ENCODE measurements at regions not wholly inside any gene's neighbourhood (a gene's known extent, or its start where the extent isn't known, plus 50 kb on each side); places are given as distances from the start of the nearest gene placed in this dataset.

DNA sequence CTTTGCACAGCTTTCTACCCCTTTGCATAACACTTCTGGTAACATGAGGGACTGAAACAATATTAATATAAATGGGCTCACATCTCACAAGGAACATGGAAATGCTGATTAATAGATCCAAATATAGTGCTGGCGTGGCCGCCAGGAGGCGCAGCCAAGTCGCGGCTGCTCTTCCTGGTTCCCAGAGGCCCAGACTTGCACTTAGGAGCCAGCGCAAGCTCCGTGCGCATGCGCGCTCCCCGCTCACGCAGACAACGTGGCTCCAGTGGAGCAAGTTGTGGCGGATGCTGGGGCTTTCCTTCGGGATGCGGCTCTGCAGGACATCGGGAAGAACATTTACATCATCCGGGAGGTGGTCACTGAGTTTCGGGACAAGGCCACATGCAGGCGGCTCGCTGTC lies 318.3 kb upstream of the SLC7A11 start:
- no peaks in the 10 kb centered on the region for H3K79me2 ChIP-seq (ENCODE audit: low read length)
- ChIA-PET CTCF (no interaction called here), POLR2A (ENCODE audit: unreplicated experiment) (no interaction called here)
- H3K36me3 ChIP-seq (ENCODE audit: low read depth, low read length) = no peaks in the 10 kb centered on the region
- H2AFZ ChIP-seq (ENCODE audit: low read length) = no peak overlapping the region
- TF ChIP-seq EZH2 (IDR thresholded peaks at IDR 0.05; ENCODE audit: low read length, unreplicated experiment) = no peak
- TF ChIP-seq, protein P1, sequence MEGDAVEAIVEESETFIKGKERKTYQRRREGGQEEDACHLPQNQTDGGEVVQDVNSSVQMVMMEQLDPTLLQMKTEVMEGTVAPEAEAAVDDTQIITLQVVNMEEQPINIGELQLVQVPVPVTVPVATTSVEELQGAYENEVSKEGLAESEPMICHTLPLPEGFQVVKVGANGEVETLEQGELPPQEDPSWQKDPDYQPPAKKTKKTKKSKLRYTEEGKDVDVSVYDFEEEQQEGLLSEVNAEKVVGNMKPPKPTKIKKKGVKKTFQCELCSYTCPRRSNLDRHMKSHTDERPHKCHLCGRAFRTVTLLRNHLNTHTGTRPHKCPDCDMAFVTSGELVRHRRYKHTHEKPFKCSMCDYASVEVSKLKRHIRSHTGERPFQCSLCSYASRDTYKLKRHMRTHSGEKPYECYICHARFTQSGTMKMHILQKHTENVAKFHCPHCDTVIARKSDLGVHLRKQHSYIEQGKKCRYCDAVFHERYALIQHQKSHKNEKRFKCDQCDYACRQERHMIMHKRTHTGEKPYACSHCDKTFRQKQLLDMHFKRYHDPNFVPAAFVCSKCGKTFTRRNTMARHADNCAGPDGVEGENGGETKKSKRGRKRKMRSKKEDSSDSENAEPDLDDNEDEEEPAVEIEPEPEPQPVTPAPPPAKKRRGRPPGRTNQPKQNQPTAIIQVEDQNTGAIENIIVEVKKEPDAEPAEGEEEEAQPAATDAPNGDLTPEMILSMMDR (conservative IDR thresholded peaks at IDR 0.05; ENCODE audit: low read depth, low read length) = no peak
- no peak for TF ChIP-seq EZH2phosphoT487 (IDR thresholded peaks at IDR 0.05; ENCODE audit: borderline replicate concordance, low read length)
- H3K4me2 ChIP-seq (ENCODE audit: low read length) = no peak overlapping the region
- H3K27me3 ChIP-seq (ENCODE audit: low read length) = no peaks in the 10 kb centered on the region
- H3K27ac ChIP-seq (ENCODE audit: low read length) = no peak overlapping the region
- BruUV-seq (replicated peaks) = no TSS peak
- H3K9ac ChIP-seq (ENCODE audit: low read length) = no peak overlapping the region
- peaks cover 9% of the 10 kb centered on the region for H3K4me1 ChIP-seq (ENCODE audit: insufficient read depth, low read length)
- H3K9me3 ChIP-seq (ENCODE audit: low read length) = no peaks in the 10 kb centered on the region
- no peaks in the 10 kb centered on the region for H3K9me2 ChIP-seq (replicated peaks; ENCODE audit: low read length)
- ATAC-seq (no peak), DNase-seq (no peak)
- no peaks in the 10 kb centered on the region for H3F3A ChIP-seq (ENCODE audit: low read length, unreplicated experiment)
- no peak overlapping the region for H3K4me3 ChIP-seq (ENCODE audit: low read length)
- intact Hi-C loops (cut with micrococcal nuclease) = no loop called here
- no peaks in the 10 kb centered on the region for H4K20me1 ChIP-seq (ENCODE audit: low read length)

DNA sequence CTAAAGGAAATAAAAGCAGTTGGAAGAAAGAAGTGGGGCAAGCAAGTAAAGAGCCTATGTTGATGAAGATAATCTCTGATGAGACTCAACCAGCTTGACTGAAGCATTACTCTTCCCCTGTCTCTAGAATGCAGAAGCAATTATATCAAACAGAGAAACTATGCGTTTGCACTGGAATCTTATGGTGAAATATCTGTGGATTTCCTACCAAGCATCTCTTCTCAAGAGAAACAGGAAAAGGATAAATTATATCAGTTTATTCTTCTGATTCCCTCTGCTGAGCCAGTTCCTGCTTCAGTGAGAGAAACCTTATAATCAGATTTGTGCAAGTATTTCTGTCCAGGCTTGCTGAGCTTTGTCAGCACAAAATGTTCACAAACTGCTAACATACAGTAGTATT lies 316.7 kb upstream of the SLC7A11 start:
- no peak overlapping the region for H3K4me2 ChIP-seq (ENCODE audit: low read length)
- H3K9me2 ChIP-seq (replicated peaks; ENCODE audit: low read length) = no peaks in the 10 kb centered on the region
- no peak overlapping the region for H2AFZ ChIP-seq (ENCODE audit: low read length)
- no peaks in the 10 kb centered on the region for H3K27me3 ChIP-seq (ENCODE audit: low read length)
- H3K9me3 ChIP-seq (ENCODE audit: low read length) = no peaks in the 10 kb centered on the region
- H4K20me1 ChIP-seq (ENCODE audit: low read length) = no peaks in the 10 kb centered on the region
- POLR2A ChIA-PET (ENCODE audit: unreplicated experiment) = no interaction called here
- H3K27ac ChIP-seq (ENCODE audit: low read length) = no peak overlapping the region
- CTCF ChIA-PET = no interaction called here
- no peak overlapping the region for H3K4me3 ChIP-seq (ENCODE audit: low read length)
- H3K9ac ChIP-seq (ENCODE audit: low read length) = no peak overlapping the region
- H3K4me1 ChIP-seq (ENCODE audit: insufficient read depth, low read length) = peaks cover 9% of the 10 kb centered on the region
- intact Hi-C loops (cut with micrococcal nuclease) = no loop called here
- TF ChIP-seq EZH2 (IDR thresholded peaks at IDR 0.05; ENCODE audit: low read length, unreplicated experiment) (no peak), EZH2phosphoT487 (IDR thresholded peaks at IDR 0.05; ENCODE audit: borderline replicate concordance, low read length) (no peak)
- TF ChIP-seq, protein P1 (conservative IDR thresholded peaks at IDR 0.05; ENCODE audit: low read depth, low read length) = no peak
- no peak for ATAC-seq
- DNase-seq = no peak
- H3K36me3 ChIP-seq (ENCODE audit: low read depth, low read length) = no peaks in the 10 kb centered on the region
- no peaks in the 10 kb centered on the region for H3F3A ChIP-seq (ENCODE audit: low read length, unreplicated experiment)
- BruUV-seq (replicated peaks) = no TSS peak
- no peaks in the 10 kb centered on the region for H3K79me2 ChIP-seq (ENCODE audit: low read length)

DNA sequence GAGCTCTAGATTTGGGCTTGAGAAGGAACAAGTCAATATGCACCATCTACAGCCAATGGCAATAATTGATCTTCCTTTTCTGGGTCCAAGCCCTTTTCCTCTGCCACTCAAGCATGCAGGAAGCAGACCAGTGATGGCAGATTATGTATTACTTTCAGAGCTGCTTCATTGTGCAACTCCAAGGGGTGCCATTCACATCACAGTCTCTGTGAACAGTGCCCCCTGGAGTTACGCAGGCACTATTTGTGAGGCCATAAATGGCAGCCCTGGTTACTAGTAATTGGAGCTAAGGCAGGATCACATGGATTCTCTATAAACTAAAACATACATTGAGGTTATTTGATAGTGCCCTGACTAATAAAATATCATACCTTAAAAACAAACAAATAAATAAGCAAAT lies 313.4 kb upstream of the SLC7A11 start:
- no peak overlapping the region for H3K4me3 ChIP-seq (ENCODE audit: low read length)
- intact Hi-C loops (cut with micrococcal nuclease) = no loop called here
- no TSS peak for BruUV-seq (replicated peaks)

More for the DNA sequence above, 313.4 kb upstream of the SLC7A11 start:
- Histone ChIP-seq H3K27me3 (ENCODE audit: low read length) (no peaks in the 10 kb centered on the region), H3K27ac (ENCODE audit: low read length) (no peak overlapping the region), H3F3A (ENCODE audit: low read length, unreplicated experiment) (no peaks in the 10 kb centered on the region), H3K9me2 (replicated peaks; ENCODE audit: low read length) (no peaks in the 10 kb centered on the region), H3K36me3 (ENCODE audit: low read depth, low read length) (no peaks in the 10 kb centered on the region), H3K9me3 (ENCODE audit: low read length) (no peaks in the 10 kb centered on the region), H4K20me1 (ENCODE audit: low read length) (no peaks in the 10 kb centered on the region), H3K4me1 (ENCODE audit: insufficient read depth, low read length) (no peaks in the 10 kb centered on the region), H3K9ac (ENCODE audit: low read length) (no peak overlapping the region), H2AFZ (ENCODE audit: low read length) (no peak overlapping the region), H3K79me2 (ENCODE audit: low read length) (no peaks in the 10 kb centered on the region), H3K4me2 (ENCODE audit: low read length) (no peak overlapping the region)
- TF ChIP-seq EZH2 (IDR thresholded peaks at IDR 0.05; ENCODE audit: low read length, unreplicated experiment) = no peak
- no peak for TF ChIP-seq EZH2phosphoT487 (IDR thresholded peaks at IDR 0.05; ENCODE audit: borderline replicate concordance, low read length)
- TF ChIP-seq, protein P1 (conservative IDR thresholded peaks at IDR 0.05; ENCODE audit: low read depth, low read length) = peak; percentile 36; the same call in 1 of the 2 replicates
- DNase-seq = peak; percentile 16
- CTCF ChIA-PET = no interaction called here
- POLR2A ChIA-PET (ENCODE audit: unreplicated experiment) = no interaction called here
- no peak for ATAC-seq

All from PC-3 (cell line).